NCI-H1417 treated with DMSO at 0.1 percent for 48 hours (cell line): ENCODE measurements at regions not wholly inside any gene's neighbourhood (a gene's known extent, or its start where the extent isn't known, plus 50 kb on each side); places are given as distances from the start of the nearest gene placed in this dataset.
"Not testable (repeated sequence)": the region's sequence is repeated elsewhere in the genome, so short reads cannot be mapped to it uniquely, and the experiment has no call there.

ENCODE experiments used
- DNase-seq: peaks from one replicate; lab custom pipeline; 2025; lab: John Stamatoyannopoulos, UW

- DNase-seq = no peak
Observed at GRCh38 chr5:42894057-42894456, 82.4 kb upstream of the SELENOP start.

GRCh38 chr5:42889311-42889933 lies 77.7 kb upstream of the SELENOP start:
- peak; percentile 37 for DNase-seq

GRCh38 chr5:42888771-42889170 lies 77.1 kb upstream of the SELENOP start:
- no peak for DNase-seq

- no peak for DNase-seq
Observed at GRCh38 chr5:42887575-42887974, 75.9 kb upstream of the SELENOP start.

GRCh38 chr5:42887097-42887496 lies 75.4 kb upstream of the SELENOP start:
- DNase-seq = no peak

GRCh38 chr5:42886635-42887034 lies 74.9 kb upstream of the SELENOP start:
- DNase-seq = no peak

GRCh38 chr5:42884326-42884725 lies 72.6 kb upstream of the SELENOP start:
- no peak for DNase-seq

GRCh38 chr5:42881416-42882117 lies 69.9 kb upstream of the SELENOP start:
- DNase-seq = no peak

- DNase-seq = no peak
Observed at GRCh38 chr5:42880496-42881150, 68.9 kb upstream of the SELENOP start.

- DNase-seq = no peak
Observed at GRCh38 chr5:42879291-42879690, 67.6 kb upstream of the SELENOP start.

GRCh38 chr5:42878550-42878949 lies 66.9 kb upstream of the SELENOP start:
- DNase-seq = no peak

GRCh38 chr5:42878041-42878440 lies 66.3 kb upstream of the SELENOP start:
- no peak for DNase-seq

- DNase-seq = no peak
Observed at GRCh38 chr5:42877431-42877830, 65.7 kb upstream of the SELENOP start.

GRCh38 chr5:42876375-42876844 lies 64.7 kb upstream of the SELENOP start:
- no peak for DNase-seq

- DNase-seq = no peak
Observed at GRCh38 chr5:42875785-42876374, 64.2 kb upstream of the SELENOP start.

- no peak for DNase-seq
Observed at GRCh38 chr5:42875211-42875610, 63.5 kb upstream of the SELENOP start.

GRCh38 chr5:42874621-42875198 lies 63.0 kb upstream of the SELENOP start:
- no peak for DNase-seq

GRCh38 chr5:42872865-42873264 lies 61.2 kb upstream of the SELENOP start:
- DNase-seq = no peak

- no peak for DNase-seq
Observed at GRCh38 chr5:42870882-42871418, 59.3 kb upstream of the SELENOP start.

GRCh38 chr5:42868417-42868816 lies 56.7 kb upstream of the SELENOP start:
- not testable (repeated sequence) for DNase-seq

GRCh38 chr5:42864749-42865148 lies 53.1 kb upstream of the SELENOP start:
- DNase-seq = not testable (repeated sequence)
